NB4 (cell line): ENCODE measurements at regions not wholly inside any gene's neighbourhood (a gene's known extent, or its start where the extent isn't known, plus 50 kb on each side); places are given as distances from the start of the nearest gene placed in this dataset.

ENCODE experiments used
- DNase-seq: peaks from one replicate; pipeline ENCODE4 v3.0.0; 2010; ENCODE audit warnings: low read depth
- H3K4me3 ChIP-seq: one replicate; pipeline ENCODE4 v1.5.1; 2011; ENCODE audit warnings: mild to moderate bottlenecking, low read depth, low read length, moderate library complexity
- CTCF ChIP-seq: IDR thresholded peaks from one replicate; pipeline ENCODE4 v1.5.1; 2012; ENCODE audit warnings: low read depth, low read length
- MYC ChIP-seq: IDR thresholded peaks from 2 replicates; pipeline ENCODE4 v1.6.1; 2011; ENCODE audit warnings: low read depth, low read length
- POLR2A ChIP-seq: IDR thresholded peaks from 2 replicates; pipeline ENCODE4 v1.6.1; 2011; ENCODE audit warnings: mild to moderate bottlenecking; ENCODE audit not compliant: insufficient read length; ENCODE audit errors: extremely low read depth
- TF ChIP-seq, protein P1 (sequence below): IDR thresholded peaks from 2 replicates; pipeline ENCODE4 v1.6.1; 2011; ENCODE audit warnings: low read depth, low read length

DNA sequence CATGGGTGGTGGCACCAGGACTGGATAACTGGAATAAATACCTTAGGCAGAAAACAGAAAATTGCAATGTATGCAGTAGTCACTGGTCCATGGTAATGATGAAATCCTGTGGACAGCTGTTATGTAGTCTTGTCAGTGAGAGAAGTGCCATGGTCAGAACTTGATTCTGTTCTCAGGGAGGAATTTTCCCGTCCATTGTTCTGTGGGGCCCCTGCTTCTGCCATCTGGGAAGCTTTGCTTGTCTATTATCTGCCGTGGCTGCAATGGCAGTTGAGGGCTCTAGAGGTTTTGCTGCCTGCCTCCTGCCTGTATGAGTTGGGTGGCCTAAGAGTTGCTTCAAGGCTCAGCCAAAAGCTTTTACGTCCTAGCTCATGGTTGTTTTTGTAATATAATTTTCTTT, 126.8 kb upstream of the SLC35B3 start:
- no peak for DNase-seq
- TF ChIP-seq MYC (no peak), POLR2A (no peak), CTCF (no peak)
- TF ChIP-seq, protein P1, sequence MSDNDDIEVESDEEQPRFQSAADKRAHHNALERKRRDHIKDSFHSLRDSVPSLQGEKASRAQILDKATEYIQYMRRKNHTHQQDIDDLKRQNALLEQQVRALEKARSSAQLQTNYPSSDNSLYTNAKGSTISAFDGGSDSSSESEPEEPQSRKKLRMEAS = no peak
- no peak overlapping the region for H3K4me3 ChIP-seq

DNA sequence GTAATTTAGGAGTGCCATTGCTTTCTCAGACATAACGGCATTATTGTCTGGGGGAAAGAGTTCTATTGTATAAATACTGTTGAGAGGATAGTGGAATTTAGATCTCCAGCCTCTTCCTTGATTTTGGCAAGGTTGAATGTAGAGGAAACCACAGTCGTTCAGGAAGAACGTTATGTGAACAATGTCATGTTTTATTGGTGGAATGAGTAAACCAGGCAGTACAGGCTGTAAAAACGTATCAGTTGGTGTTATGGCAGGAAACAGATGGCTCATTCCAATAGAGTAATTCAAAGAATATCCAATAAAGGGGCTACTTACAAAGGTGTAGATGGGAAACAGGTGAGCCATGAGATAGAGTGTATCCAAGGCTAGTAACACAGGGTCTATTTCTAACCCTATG, 123.6 kb upstream of the SLC35B3 start:
- TF ChIP-seq, protein P1 = no peak
- no peak for TF ChIP-seq MYC
- TF ChIP-seq CTCF = no peak
- no peak for TF ChIP-seq POLR2A
- H3K4me3 ChIP-seq = no peak overlapping the region
- DNase-seq = no peak

- TF ChIP-seq, protein P1 = no peak
- no peak for TF ChIP-seq POLR2A
- TF ChIP-seq MYC = no peak
- TF ChIP-seq CTCF = no peak
Measured at GRCh38 chr6:8557014-8557748, 121.8 kb upstream of the SLC35B3 start.

GRCh38 chr6:8556370-8557013, 121.1 kb upstream of the SLC35B3 start:
- DNase-seq = peak; percentile 2
- H3K4me3 ChIP-seq = no peak overlapping the region
- TF ChIP-seq, protein P1 = no peak
- TF ChIP-seq CTCF (no peak), POLR2A (no peak), MYC (no peak)

More at GRCh38 chr6:8557014-8557748, 121.8 kb upstream of the SLC35B3 start:
- no peak for DNase-seq
- H3K4me3 ChIP-seq = no peak overlapping the region

DNA sequence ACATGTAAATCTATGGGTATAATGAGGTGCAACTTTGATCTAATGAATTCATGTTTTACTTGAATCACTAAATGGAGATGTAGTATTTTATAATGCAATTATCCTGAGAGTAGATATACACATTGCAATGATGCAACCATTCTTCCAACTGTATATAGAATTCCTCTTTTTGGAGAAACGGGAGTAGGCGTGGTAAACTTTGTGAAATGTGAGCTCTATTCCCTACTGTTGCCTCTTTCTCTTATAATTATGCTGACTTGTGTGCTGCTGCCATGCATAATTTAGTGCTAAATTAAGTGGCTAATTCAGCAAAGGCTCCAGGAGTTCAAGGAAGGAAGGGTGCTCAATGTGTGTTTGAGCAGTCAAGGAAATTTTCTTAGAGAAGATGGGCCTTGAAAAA, 116.6 kb upstream of the SLC35B3 start:
- TF ChIP-seq CTCF (no peak), POLR2A (no peak), MYC (no peak)
- TF ChIP-seq, protein P1 = no peak
- no peak for DNase-seq
- no peak overlapping the region for H3K4me3 ChIP-seq
